GM12875 (cell line): ENCODE measurements at regions not wholly inside any gene's neighbourhood (a gene's known extent, or its start where the extent isn't known, plus 50 kb on each side); places are given as distances from the start of the nearest gene placed in this dataset.

Source experiments
- H3K4me3 ChIP-seq: one replicate; pipeline ENCODE4 v1.5.1; 2011; ENCODE audit warnings: low read depth, low read length, control low read depth
- CTCF ChIP-seq: IDR thresholded peaks from 2 replicates; pipeline ENCODE4 v1.5.1; 2011; ENCODE audit warnings: low read depth, mild to moderate bottlenecking, control low read depth, inconsistent platforms, low read length, moderate library complexity, borderline replicate concordance; ENCODE audit not compliant: insufficient read depth

GRCh38 chr1:182003953-182004586 lies 57.4 kb downstream of the ZNF648 start:
- TF ChIP-seq CTCF = no peak
- H3K4me3 ChIP-seq = no peak overlapping the region

GRCh38 chr1:182003025-182003725 lies 58.3 kb downstream of the ZNF648 start:
- no peak overlapping the region for H3K4me3 ChIP-seq
- TF ChIP-seq CTCF = no peak

GRCh38 chr1:182002570-182002969 lies 58.9 kb downstream of the ZNF648 start:
- no peak for TF ChIP-seq CTCF

GRCh38 chr1:181998858-181999257 lies 62.7 kb downstream of the ZNF648 start:
- H3K4me3 ChIP-seq = no peak overlapping the region
- no peak for TF ChIP-seq CTCF

More at GRCh38 chr1:182002570-182002969, 58.9 kb downstream of the ZNF648 start:
- H3K4me3 ChIP-seq = no peak overlapping the region

- TF ChIP-seq CTCF = no peak
- H3K4me3 ChIP-seq = no peak overlapping the region
Observed at GRCh38 chr1:181992072-181992471, 69.4 kb downstream of the ZNF648 start.

- TF ChIP-seq CTCF = no peak
- no peak overlapping the region for H3K4me3 ChIP-seq
Observed at GRCh38 chr1:181990728-181991127, 70.8 kb downstream of the ZNF648 start.
